ENCODE measurements at regions not wholly inside any gene's neighbourhood (a gene's known extent, or its start where the extent isn't known, plus 50 kb on each side); places are given as distances from the start of the nearest gene placed in this dataset.

DNA sequence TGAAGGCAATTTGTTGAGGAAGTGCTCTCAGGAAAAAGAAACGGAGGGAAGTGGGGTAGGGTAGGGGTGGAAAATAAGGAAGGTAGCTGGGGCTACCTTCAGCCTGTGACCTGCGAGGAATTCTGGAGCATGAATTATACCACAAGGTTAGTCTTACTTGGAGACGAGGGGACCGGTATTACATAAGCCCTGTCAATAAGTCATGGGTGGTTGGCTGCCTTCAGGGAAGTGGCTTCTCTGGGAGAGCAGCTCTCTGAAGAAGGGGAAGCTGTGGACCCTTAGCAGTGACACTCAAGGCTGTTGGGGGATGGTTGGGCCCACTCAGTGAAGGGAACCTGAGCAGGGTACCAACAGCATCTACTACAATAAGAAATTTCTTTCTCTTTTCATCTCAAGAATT, 111.3 kb downstream of the TNFSF18 start:
- Histone ChIP-seq H4K20me1 (ENCODE audit: insufficient read depth) (no peaks in the 10 kb centered on the region), H3K27me3 (ENCODE audit: insufficient read depth, low read length) (no peaks in the 10 kb centered on the region), H3K36me3 (ENCODE audit: control insufficient read depth in 1 of 2, insufficient read depth in 2 of 2, low read length in 2 of 2) (no peaks in the 10 kb centered on the region), H3K79me2 (ENCODE audit: insufficient read depth, low read length) (no peaks in the 10 kb centered on the region), H3K4me1 (ENCODE audit: control insufficient read depth in 1 of 2, insufficient read depth in 2 of 2, low read length in 2 of 2) (peaks cover 8 to 10% of the 10 kb centered on the region in 2 experiments), H3K9me3 (ENCODE audit: control insufficient read depth in 1 of 2, insufficient read depth in 1 of 2, low read depth in 1 of 2, low read length in 2 of 2) (no peaks in the 10 kb centered on the region), H3K27ac (ENCODE audit: low read depth, low read length) (no peak overlapping the region), H3K4me2 (ENCODE audit: low read length) (no peak overlapping the region), H3K9ac (ENCODE audit: low read length) (no peak overlapping the region), H3K9me2 (ENCODE audit: insufficient read depth) (no peaks in the 10 kb centered on the region), H2AFZ (ENCODE audit: low read depth, low read length, poor library complexity, severe bottlenecking) (no peak overlapping the region), H3K4me3 (replicated peaks in 1 of 2; ENCODE audit: low read depth in 1 of 2, low read length in 2 of 2) (no peak overlapping the region)
- intact Hi-C loops (cut with micrococcal nuclease) = no loop called here
- RAD21 ChIA-PET (ENCODE audit: low non-redundant PET in 1 of 2, low total read pairs in 2 of 2, uncharacterized antibody in 2 of 2, unreplicated experiment in 2 of 2) = no interaction called here
- BruUV-seq (replicated peaks) = no TSS peak
- CTCF ChIA-PET = no interaction called here
- no peak for TF ChIP-seq ZFX (IDR thresholded peaks at IDR 0.05)
- TF ChIP-seq FOSL1 (IDR thresholded peaks at IDR 0.05; ENCODE audit: low read depth) = no peak
- no peak for TF ChIP-seq SP1 (IDR thresholded peaks at IDR 0.05; ENCODE audit: low read depth)
- no peak for TF ChIP-seq POLR2AphosphoS5 (IDR thresholded peaks at IDR 0.05; ENCODE audit: low read depth, low read length)
- no peak for TF ChIP-seq TCF7L2 (IDR thresholded peaks at IDR 0.05; ENCODE audit: borderline replicate concordance, extremely low read depth, insufficient read depth, insufficient read length)
- TF ChIP-seq, protein P1, sequence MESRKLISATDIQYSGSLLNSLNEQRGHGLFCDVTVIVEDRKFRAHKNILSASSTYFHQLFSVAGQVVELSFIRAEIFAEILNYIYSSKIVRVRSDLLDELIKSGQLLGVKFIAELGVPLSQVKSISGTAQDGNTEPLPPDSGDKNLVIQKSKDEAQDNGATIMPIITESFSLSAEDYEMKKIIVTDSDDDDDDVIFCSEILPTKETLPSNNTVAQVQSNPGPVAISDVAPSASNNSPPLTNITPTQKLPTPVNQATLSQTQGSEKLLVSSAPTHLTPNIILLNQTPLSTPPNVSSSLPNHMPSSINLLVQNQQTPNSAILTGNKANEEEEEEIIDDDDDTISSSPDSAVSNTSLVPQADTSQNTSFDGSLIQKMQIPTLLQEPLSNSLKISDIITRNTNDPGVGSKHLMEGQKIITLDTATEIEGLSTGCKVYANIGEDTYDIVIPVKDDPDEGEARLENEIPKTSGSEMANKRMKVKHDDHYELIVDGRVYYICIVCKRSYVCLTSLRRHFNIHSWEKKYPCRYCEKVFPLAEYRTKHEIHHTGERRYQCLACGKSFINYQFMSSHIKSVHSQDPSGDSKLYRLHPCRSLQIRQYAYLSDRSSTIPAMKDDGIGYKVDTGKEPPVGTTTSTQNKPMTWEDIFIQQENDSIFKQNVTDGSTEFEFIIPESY (IDR thresholded peaks at IDR 0.05; ENCODE audit: extremely low read depth, insufficient replicate concordance, low read length) = no peak
- POLR2A ChIA-PET = no interaction called here
- no peak for DNase-seq (ENCODE audit: low read depth, low spot score)
- no peak for ATAC-seq

DNA sequence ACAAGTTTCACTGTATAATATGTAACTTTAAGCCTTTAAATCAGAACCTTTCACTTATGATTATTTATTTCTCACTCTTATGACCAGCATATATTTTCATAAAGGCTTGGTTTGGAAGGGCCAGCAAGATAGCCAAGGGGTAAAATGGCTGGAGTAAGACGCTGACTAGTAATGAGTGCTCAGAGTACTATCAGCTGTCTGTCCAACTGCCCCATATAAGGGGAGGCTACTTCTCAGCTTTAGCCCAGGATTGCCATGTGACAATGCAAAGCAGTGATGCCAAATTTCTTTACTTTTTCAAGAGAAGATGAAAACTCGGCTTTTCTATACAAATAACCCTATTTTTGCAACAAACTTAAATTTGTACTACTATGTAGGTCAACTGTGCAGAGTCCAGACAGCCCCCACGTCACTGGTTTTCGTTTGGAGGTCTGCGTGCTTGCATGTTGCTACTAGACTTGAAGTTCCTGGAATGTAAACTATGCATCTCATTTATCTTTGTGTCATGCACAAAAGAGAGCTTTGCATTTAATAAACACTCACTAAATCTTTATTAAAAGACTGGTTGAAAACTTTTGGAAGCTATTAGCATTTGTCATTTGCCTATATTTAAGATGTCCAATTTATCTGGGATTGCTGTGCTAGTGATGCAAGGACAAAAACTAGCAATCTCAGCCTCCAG, 110.4 kb downstream of the TNFSF18 start:
- Histone ChIP-seq H3K4me3 (replicated peaks in 1 of 2; ENCODE audit: low read depth in 1 of 2, low read length in 2 of 2) (no peak overlapping the region), H2AFZ (ENCODE audit: low read depth, low read length, poor library complexity, severe bottlenecking) (no peak overlapping the region), H3K27me3 (ENCODE audit: insufficient read depth, low read length) (no peaks in the 10 kb centered on the region), H3K9me2 (ENCODE audit: insufficient read depth) (no peaks in the 10 kb centered on the region), H3K27ac (ENCODE audit: low read depth, low read length) (no peak overlapping the region), H3K9ac (ENCODE audit: low read length) (no peak overlapping the region), H3K4me1 (ENCODE audit: control insufficient read depth in 1 of 2, insufficient read depth in 2 of 2, low read length in 2 of 2) (peaks cover under 1 to 1% of the 10 kb centered on the region in 2 experiments; a peak in 2 of 4 replicates), H3K4me2 (ENCODE audit: low read length) (no peak overlapping the region), H3K79me2 (ENCODE audit: insufficient read depth, low read length) (no peaks in the 10 kb centered on the region), H3K9me3 (ENCODE audit: control insufficient read depth in 1 of 2, insufficient read depth in 1 of 2, low read depth in 1 of 2, low read length in 2 of 2) (no peaks in the 10 kb centered on the region), H3K36me3 (ENCODE audit: control insufficient read depth in 1 of 2, insufficient read depth in 2 of 2, low read length in 2 of 2) (no peaks in the 10 kb centered on the region), H4K20me1 (ENCODE audit: insufficient read depth) (no peaks in the 10 kb centered on the region)
- ChIA-PET POLR2A (no interaction called here), CTCF (no interaction called here), RAD21 (ENCODE audit: low non-redundant PET in 1 of 2, low total read pairs in 2 of 2, uncharacterized antibody in 2 of 2, unreplicated experiment in 2 of 2) (no interaction called here)
- no TSS peak for BruUV-seq (replicated peaks)
- ATAC-seq (no peak), DNase-seq (ENCODE audit: low read depth, low spot score) (no peak)
- intact Hi-C loops (cut with micrococcal nuclease) = no loop called here
- TF ChIP-seq, protein P2, sequence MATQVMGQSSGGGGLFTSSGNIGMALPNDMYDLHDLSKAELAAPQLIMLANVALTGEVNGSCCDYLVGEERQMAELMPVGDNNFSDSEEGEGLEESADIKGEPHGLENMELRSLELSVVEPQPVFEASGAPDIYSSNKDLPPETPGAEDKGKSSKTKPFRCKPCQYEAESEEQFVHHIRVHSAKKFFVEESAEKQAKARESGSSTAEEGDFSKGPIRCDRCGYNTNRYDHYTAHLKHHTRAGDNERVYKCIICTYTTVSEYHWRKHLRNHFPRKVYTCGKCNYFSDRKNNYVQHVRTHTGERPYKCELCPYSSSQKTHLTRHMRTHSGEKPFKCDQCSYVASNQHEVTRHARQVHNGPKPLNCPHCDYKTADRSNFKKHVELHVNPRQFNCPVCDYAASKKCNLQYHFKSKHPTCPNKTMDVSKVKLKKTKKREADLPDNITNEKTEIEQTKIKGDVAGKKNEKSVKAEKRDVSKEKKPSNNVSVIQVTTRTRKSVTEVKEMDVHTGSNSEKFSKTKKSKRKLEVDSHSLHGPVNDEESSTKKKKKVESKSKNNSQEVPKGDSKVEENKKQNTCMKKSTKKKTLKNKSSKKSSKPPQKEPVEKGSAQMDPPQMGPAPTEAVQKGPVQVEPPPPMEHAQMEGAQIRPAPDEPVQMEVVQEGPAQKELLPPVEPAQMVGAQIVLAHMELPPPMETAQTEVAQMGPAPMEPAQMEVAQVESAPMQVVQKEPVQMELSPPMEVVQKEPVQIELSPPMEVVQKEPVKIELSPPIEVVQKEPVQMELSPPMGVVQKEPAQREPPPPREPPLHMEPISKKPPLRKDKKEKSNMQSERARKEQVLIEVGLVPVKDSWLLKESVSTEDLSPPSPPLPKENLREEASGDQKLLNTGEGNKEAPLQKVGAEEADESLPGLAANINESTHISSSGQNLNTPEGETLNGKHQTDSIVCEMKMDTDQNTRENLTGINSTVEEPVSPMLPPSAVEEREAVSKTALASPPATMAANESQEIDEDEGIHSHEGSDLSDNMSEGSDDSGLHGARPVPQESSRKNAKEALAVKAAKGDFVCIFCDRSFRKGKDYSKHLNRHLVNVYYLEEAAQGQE (IDR thresholded peaks at IDR 0.05; ENCODE audit: low read depth) = no peak
- no peak for TF ChIP-seq ZNF274 (IDR thresholded peaks at IDR 0.05; ENCODE audit: low read depth, low read length)
- TF ChIP-seq POLR2A (IDR thresholded peaks at IDR 0.05; ENCODE audit: borderline replicate concordance, extremely low read depth, insufficient read depth, insufficient read length) = no peak
- TF ChIP-seq, protein P1 (IDR thresholded peaks at IDR 0.05; ENCODE audit: extremely low read depth, insufficient replicate concordance, low read length) = no peak
- no peak for TF ChIP-seq SRF (IDR thresholded peaks at IDR 0.05; ENCODE audit: low read depth)
- TF ChIP-seq YY1 (IDR thresholded peaks at IDR 0.05; ENCODE audit: extremely low read depth, insufficient replicate concordance, low read depth, low read length) = no peak
- TF ChIP-seq EGR1 (IDR thresholded peaks at IDR 0.05; ENCODE audit: low read depth) = no peak
- TF ChIP-seq JUND (IDR thresholded peaks at IDR 0.05) = no peak
